H1 (cell line): ENCODE measurements at regions not wholly inside any gene's neighbourhood (a gene's known extent, or its start where the extent isn't known, plus 50 kb on each side); places are given as distances from the start of the nearest gene placed in this dataset.

Experiments used
- ATF2 ChIP-seq: IDR thresholded peaks from 2 replicates; pipeline ENCODE4 v1.6.1; 2012; ENCODE audit warnings: low read length, inconsistent platforms
- CREB1 ChIP-seq: IDR thresholded peaks from 2 replicates; pipeline ENCODE4 v1.6.1; 2012; ENCODE audit warnings: inconsistent platforms
- CTCF ChIP-seq, 3 experiments: IDR thresholded peaks; 1 replicate in 2 of 3; 2 replicates in 1 of 3; pipeline versions ENCODE4 v1.5.1 to v1.6.1; 2011; ENCODE audit warnings: low read length in 3 of 3, mild to moderate bottlenecking in 3 of 3, inconsistent platforms in 2 of 3, low read depth in 1 of 3, moderate library complexity in 1 of 3; ENCODE audit not compliant: insufficient read depth in 1 of 3; ENCODE audit errors: control extremely low read depth in 1 of 3
- KDM1A ChIP-seq: fragments of 200-600, 300-600 bp; sonication (generic); IDR thresholded peaks from 2 replicates; pipeline ENCODE4 v1.7.1; 2016; ENCODE audit warnings: mild to moderate bottlenecking, low read length, borderline replicate concordance
- POLR2A ChIP-seq, 2 experiments: IDR thresholded peaks; 1 replicate in 1 of 2; 2 replicates in 1 of 2; pipeline ENCODE4 v1.6.1; 2011; ENCODE audit warnings: low read depth in 2 of 2, low read length in 2 of 2, mild to moderate bottlenecking in 2 of 2; ENCODE audit errors: control extremely low read depth in 1 of 2
- POLR2AphosphoS5 ChIP-seq: IDR thresholded peaks from 2 replicates; pipeline ENCODE4 v1.6.1; 2011; ENCODE audit warnings: low read depth, low read length
- YY1 ChIP-seq: IDR thresholded peaks from 2 replicates; pipeline ENCODE4 v1.6.1; 2011; ENCODE audit warnings: low read depth, mild to moderate bottlenecking, low read length
- ZNF274 ChIP-seq: IDR thresholded peaks from 2 replicates; pipeline ENCODE4 v1.7.0; 2012; ENCODE audit warnings: low read length, borderline replicate concordance; ENCODE audit errors: extremely low read depth

- TF ChIP-seq POLR2A (IDR thresholded peaks at IDR 0.05; ENCODE audit: control extremely low read depth in 1 of 2, low read depth in 2 of 2, low read length in 2 of 2) (no peak), CTCF (IDR thresholded peaks at IDR 0.05; ENCODE audit: control extremely low read depth in 1 of 3, insufficient read depth in 1 of 3, low read depth in 1 of 3, low read length in 3 of 3) (no peak), CREB1 (no peak), POLR2AphosphoS5 (no peak), KDM1A (no peak), ZNF274 (no peak), YY1 (no peak), ATF2 (no peak)
These were observed 106.5 kb upstream of the INSIG1 start for GRCh38 chr7:155191137-155191536.
